Gastroesophageal sphincter (tissue), 4 donors: ENCODE measurements at regions not wholly inside any gene's neighbourhood (a gene's known extent, or its start where the extent isn't known, plus 50 kb on each side); places are given as distances from the start of the nearest gene placed in this dataset.

ENCODE experiments used
- ATAC-seq: fragments of 150-250 bp; one replicate; pipeline ENCODE4 v1.9.1; 2016; ENCODE audit warnings: mild to moderate bottlenecking, moderate library complexity
- H3K27ac ChIP-seq, 4 donors: fragments of 200-600 bp; sonication (generic) in 3 of 4; 1 replicate in 3 of 4; 2 replicates in 1 of 4; pipeline ENCODE4 v1.5.1; 2016 to 2019
- H3K27me3 ChIP-seq: fragments of 200-600 bp; sonication (generic); one replicate; pipeline ENCODE4 v1.5.1; 2019
- H3K36me3 ChIP-seq, 2 donors: fragments of 200-600 bp; sonication (generic); one replicate each; pipeline ENCODE4 v1.5.1; 2019; ENCODE audit warnings: control low read depth in 1 of 2
- H3K4me1 ChIP-seq, 3 donors: fragments of 200-600 bp; sonication (generic); 1 replicate in 2 of 3; 2 replicates in 1 of 3; pipeline ENCODE4 v1.5.1; 2016 to 2019; ENCODE audit warnings: control low read depth in 2 of 3
- H3K4me3 ChIP-seq, 2 donors: fragments of 200-600 bp; sonication (generic); one replicate each; pipeline ENCODE4 v1.5.1; 2019; ENCODE audit warnings: mild to moderate bottlenecking in 1 of 2, moderate library complexity in 1 of 2
- H3K9me3 ChIP-seq, 3 donors: fragments of 200-600 bp; sonication (generic); one replicate each; pipeline ENCODE4 v1.5.1; 2017 to 2019; ENCODE audit warnings: control low read depth in 2 of 3
- CTCF ChIP-seq, 4 experiments: fragments of 200-600 bp in 2 of 4; fragments of 450-650 bp in 2 of 4; sonication (generic) in 1 of 4; IDR thresholded peaks; one replicate each; pipeline ENCODE4 v1.5.1; 2017 to 2019; ENCODE audit warnings: antibody characterized with exemption in 4 of 4, mild to moderate bottlenecking in 2 of 4, moderate library complexity in 2 of 4
- EP300 ChIP-seq: sonication (generic); formaldehyde crosslinking; IDR thresholded peaks from one replicate; pipeline ENCODE4 v1.6.1; 2017; ENCODE audit warnings: antibody characterized with exemption, mild to moderate bottlenecking
- POLR2A ChIP-seq, 2 donors: fragments of 450-650 bp; IDR thresholded peaks; one replicate each; pipeline ENCODE4 v1.6.1; 2017; ENCODE audit warnings: antibody characterized with exemption in 2 of 2, mild to moderate bottlenecking in 2 of 2, moderate library complexity in 1 of 2
- POLR2AphosphoS5 ChIP-seq: sonication (generic); formaldehyde crosslinking; IDR thresholded peaks from one replicate; pipeline ENCODE4 v1.6.1; 2017; ENCODE audit warnings: antibody characterized with exemption
- WGBS, 2 donors: methylation state at CpG; one replicate each; pipeline ENCODE4 v1.1.5; 2018; ENCODE audit warnings: low coverage in 1 of 2; 5-methylcytosine and 5-hydroxymethylcytosine counted together

GRCh38 chr13:29684441-29684840 is 89.0 kb upstream of the SLC7A1 start:
- peaks cover 0 to 11% (median 0%) of the 10 kb centered on the region in 3 donors for H3K9me3 ChIP-seq
- peaks cover 0 to 7% (median 0%) of the 10 kb centered on the region in 3 donors for H3K4me1 ChIP-seq
- no peaks in the 10 kb centered on the region for H3K36me3 ChIP-seq
- TF ChIP-seq POLR2AphosphoS5, result no peak
- TF ChIP-seq EP300, result no peak
- TF ChIP-seq CTCF (IDR thresholded peaks at IDR 0.05), result no peak
- no peaks in the 10 kb centered on the region for H3K27me3 ChIP-seq
- ATAC-seq, result no peak
- H3K4me3 ChIP-seq, result no peak overlapping the region
- no peak overlapping the region for H3K27ac ChIP-seq
- 67% methylated on average over 1 of the region's 1 CpG for WGBS, 2 donors

GRCh38 chr13:29683041-29683440 is 87.6 kb upstream of the SLC7A1 start:
- no peak overlapping the region for H3K4me3 ChIP-seq
- 43 to 83% methylated on average over 2 to 4 of the region's 4 CpGs for WGBS, 2 donors
- no peak for ATAC-seq
- peaks cover 0 to 11% (median 0%) of the 10 kb centered on the region in 3 donors for H3K9me3 ChIP-seq
- H3K4me1 ChIP-seq, result peaks cover 0 to 2% (median 0%) of the 10 kb centered on the region in 3 donors
- TF ChIP-seq POLR2A (IDR thresholded peaks at IDR 0.05), result no peak
- TF ChIP-seq EP300, result no peak
- no peak for TF ChIP-seq POLR2AphosphoS5
- no peak for TF ChIP-seq CTCF (IDR thresholded peaks at IDR 0.05)
- H3K36me3 ChIP-seq, result no peaks in the 10 kb centered on the region
- H3K27me3 ChIP-seq, result no peaks in the 10 kb centered on the region
- H3K27ac ChIP-seq, result no peak overlapping the region

- Histone ChIP-seq H3K4me3 (no peak overlapping the region), H3K27ac (no peak overlapping the region), H3K36me3 (no peaks in the 10 kb centered on the region), H3K27me3 (no peaks in the 10 kb centered on the region), H3K9me3 (peaks cover 0 to 11% (median 0%) of the 10 kb centered on the region in 3 donors), H3K4me1 (no peaks in the 10 kb centered on the region)
- ATAC-seq, result no peak
- TF ChIP-seq CTCF (IDR thresholded peaks at IDR 0.05) (no peak), POLR2AphosphoS5 (no peak), EP300 (no peak), POLR2A (IDR thresholded peaks at IDR 0.05) (no peak)
- WGBS, 2 donors, result 60 to 67% methylated on average over 1 to 3 of the region's 3 CpGs
Observed at GRCh38 chr13:29681864-29682263, 86.4 kb upstream of the SLC7A1 start.

DNA sequence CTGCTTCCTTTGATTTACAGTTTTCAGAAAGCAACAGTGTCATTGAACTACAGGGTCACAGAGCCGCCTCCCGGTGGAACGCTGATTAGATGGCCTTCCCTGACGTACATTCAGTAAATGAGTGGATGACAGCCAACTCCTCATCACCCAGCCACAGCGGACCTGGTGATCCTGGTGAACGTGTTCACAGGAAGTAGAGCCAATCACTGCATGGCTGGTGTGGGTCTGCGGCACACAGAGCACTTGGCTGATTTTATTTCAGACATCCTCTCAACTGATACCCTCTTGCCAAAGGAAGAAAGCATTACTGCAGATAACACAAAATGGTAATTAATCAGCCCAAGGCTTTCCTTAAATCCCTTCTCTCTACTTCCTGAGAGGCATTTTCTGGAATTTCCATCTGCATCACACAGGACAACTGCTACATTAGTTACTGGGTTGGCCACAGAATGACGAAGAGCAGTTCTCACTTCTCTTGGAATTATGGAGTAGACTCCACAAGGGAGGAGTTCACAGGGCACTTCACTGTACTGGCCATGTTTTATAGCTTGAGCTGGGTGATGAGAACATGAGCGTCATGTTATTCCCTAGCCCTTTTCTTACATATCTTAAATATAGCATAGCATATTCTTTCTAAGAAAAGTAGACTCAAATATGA is 84.0 kb upstream of the SLC7A1 start:
- no peak overlapping the region for H3K4me3 ChIP-seq
- no peaks in the 10 kb centered on the region for H3K4me1 ChIP-seq
- peaks cover 0 to 11% (median 0%) of the 10 kb centered on the region in 3 donors for H3K9me3 ChIP-seq
- ATAC-seq, result peak; percentile 63
- no peaks in the 10 kb centered on the region for H3K36me3 ChIP-seq
- TF ChIP-seq EP300 (no peak), POLR2A (IDR thresholded peaks at IDR 0.05) (no peak), CTCF (IDR thresholded peaks at IDR 0.05) (no peak), POLR2AphosphoS5 (no peak)
- WGBS, 2 donors, result 30 to 40% methylated on average over 6 to 7 of the region's 9 CpGs
- no peak overlapping the region for H3K27ac ChIP-seq
- H3K27me3 ChIP-seq, result no peaks in the 10 kb centered on the region

DNA sequence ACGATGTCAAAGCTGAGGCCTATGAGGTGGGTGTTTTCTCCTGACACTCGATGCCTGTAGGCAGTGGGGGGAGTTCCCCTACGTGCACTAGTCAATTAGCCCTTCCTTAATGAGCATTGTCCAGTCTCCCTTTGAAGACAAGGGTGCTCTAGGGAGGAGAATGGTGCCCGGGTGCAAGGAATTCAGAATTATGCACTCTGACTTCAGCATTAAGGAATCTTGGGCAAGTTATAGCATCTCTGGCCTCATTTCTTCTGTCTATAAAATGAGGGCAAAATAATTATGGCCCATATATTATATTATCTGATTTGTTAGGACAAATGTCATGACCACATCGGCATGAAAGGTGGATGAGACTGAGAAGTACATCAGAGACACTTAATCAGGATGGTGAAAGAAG is 82.1 kb upstream of the SLC7A1 start:
- Histone ChIP-seq H3K4me3 (no peak overlapping the region), H3K9me3 (no peaks in the 10 kb centered on the region), H3K4me1 (no peaks in the 10 kb centered on the region), H3K27ac (no peak overlapping the region), H3K36me3 (no peaks in the 10 kb centered on the region), H3K27me3 (no peaks in the 10 kb centered on the region)
- TF ChIP-seq POLR2A (IDR thresholded peaks at IDR 0.05) (no peak), EP300 (no peak), CTCF (IDR thresholded peaks at IDR 0.05) (no peak)
- WGBS, 2 donors, result 74 to 80% methylated on average over 3 to 5 of the region's 5 CpGs
- no peak for ATAC-seq
